ENCODE measurements at regions not wholly inside any gene's neighbourhood (a gene's known extent, or its start where the extent isn't known, plus 50 kb on each side); places are given as distances from the start of the nearest gene placed in this dataset.

DNA sequence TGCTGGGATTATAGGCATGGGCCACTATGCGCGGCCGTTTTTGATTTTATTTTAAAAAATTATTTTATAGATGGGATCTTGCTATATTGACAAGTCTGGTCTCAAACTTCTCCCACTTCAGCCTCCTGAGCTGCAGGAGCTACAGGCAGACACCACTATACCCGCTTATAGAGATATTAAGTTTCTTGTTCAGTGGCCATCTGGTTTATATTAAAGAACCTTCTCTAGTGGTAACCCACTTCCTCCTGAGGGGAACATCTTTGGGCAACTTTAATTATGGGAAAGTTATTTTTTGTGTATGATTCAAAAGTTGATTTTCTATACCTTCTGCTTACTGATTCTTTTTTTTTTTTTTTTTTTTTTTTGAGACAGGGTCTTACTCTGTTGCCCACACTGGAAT lies 172.7 kb downstream of the KLF5 start (continued):
- TF ChIP-seq, protein P1, sequence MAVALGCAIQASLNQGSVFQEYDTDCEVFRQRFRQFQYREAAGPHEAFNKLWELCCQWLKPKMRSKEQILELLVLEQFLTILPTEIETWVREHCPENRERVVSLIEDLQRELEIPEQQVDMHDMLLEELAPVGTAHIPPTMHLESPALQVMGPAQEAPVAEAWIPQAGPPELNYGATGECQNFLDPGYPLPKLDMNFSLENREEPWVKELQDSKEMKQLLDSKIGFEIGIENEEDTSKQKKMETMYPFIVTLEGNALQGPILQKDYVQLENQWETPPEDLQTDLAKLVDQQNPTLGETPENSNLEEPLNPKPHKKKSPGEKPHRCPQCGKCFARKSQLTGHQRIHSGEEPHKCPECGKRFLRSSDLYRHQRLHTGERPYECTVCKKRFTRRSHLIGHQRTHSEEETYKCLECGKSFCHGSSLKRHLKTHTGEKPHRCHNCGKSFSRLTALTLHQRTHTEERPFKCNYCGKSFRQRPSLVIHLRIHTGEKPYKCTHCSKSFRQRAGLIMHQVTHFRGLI (tag by site-specific recombination; IDR thresholded peaks at IDR 0.05): no peak
- no peak for TF ChIP-seq ZNF211 (tag by site-specific recombination; IDR thresholded peaks at IDR 0.05; ENCODE audit: low read depth)
- no peak for TF ChIP-seq ZNF366 (tag by site-specific recombination; conservative IDR thresholded peaks at IDR 0.05)
- TF ChIP-seq, protein P2, sequence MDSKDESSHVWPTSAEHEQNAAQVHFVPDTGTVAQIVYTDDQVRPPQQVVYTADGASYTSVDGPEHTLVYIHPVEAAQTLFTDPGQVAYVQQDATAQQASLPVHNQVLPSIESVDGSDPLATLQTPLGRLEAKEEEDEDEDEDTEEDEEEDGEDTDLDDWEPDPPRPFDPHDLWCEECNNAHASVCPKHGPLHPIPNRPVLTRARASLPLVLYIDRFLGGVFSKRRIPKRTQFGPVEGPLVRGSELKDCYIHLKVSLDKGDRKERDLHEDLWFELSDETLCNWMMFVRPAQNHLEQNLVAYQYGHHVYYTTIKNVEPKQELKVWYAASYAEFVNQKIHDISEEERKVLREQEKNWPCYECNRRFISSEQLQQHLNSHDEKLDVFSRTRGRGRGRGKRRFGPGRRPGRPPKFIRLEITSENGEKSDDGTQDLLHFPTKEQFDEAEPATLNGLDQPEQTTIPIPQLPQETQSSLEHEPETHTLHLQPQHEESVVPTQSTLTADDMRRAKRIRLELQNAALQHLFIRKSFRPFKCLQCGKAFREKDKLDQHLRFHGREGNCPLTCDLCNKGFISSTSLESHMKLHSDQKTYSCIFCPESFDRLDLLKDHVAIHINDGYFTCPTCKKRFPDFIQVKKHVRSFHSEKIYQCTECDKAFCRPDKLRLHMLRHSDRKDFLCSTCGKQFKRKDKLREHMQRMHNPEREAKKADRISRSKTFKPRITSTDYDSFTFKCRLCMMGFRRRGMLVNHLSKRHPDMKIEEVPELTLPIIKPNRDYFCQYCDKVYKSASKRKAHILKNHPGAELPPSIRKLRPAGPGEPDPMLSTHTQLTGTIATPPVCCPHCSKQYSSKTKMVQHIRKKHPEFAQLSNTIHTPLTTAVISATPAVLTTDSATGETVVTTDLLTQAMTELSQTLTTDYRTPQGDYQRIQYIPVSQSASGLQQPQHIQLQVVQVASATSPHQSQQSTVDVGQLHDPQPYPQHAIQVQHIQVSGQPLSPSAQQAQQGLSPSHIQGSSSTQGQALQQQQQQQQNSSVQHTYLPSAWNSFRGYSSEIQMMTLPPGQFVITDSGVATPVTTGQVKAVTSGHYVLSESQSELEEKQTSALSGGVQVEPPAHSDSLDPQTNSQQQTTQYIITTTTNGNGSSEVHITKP (tag by site-specific recombination; IDR thresholded peaks at IDR 0.05): no peak
- TF ChIP-seq ZNF549 (tag by site-specific recombination; IDR thresholded peaks at IDR 0.05): no peak
- no peak for TF ChIP-seq HOXA7 (CRISPR knock-in tag; IDR thresholded peaks at IDR 0.05; ENCODE audit: borderline replicate concordance)
- no peak for TF ChIP-seq ZNF274 (IDR thresholded peaks at IDR 0.05; ENCODE audit: low read length)
- no peak for TF ChIP-seq ZNF274 (tag by site-specific recombination; IDR thresholded peaks at IDR 0.05; ENCODE audit: borderline replicate concordance)
- no peak for TF ChIP-seq ZNF169 (tag by site-specific recombination; IDR thresholded peaks at IDR 0.05)
- no peak for TF ChIP-seq YY2 (tag by site-specific recombination; IDR thresholded peaks at IDR 0.05)
- TF ChIP-seq, protein P3, sequence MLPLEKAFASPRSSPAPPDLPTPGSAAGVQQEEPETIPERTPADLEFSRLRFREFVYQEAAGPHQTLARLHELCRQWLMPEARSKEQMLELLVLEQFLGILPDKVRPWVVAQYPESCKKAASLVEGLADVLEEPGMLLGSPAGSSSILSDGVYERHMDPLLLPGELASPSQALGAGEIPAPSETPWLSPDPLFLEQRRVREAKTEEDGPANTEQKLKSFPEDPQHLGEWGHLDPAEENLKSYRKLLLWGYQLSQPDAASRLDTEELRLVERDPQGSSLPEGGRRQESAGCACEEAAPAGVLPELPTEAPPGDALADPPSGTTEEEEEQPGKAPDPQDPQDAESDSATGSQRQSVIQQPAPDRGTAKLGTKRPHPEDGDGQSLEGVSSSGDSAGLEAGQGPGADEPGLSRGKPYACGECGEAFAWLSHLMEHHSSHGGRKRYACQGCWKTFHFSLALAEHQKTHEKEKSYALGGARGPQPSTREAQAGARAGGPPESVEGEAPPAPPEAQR (tag by site-specific recombination; IDR thresholded peaks at IDR 0.05): no peak
- TF ChIP-seq, protein P4, sequence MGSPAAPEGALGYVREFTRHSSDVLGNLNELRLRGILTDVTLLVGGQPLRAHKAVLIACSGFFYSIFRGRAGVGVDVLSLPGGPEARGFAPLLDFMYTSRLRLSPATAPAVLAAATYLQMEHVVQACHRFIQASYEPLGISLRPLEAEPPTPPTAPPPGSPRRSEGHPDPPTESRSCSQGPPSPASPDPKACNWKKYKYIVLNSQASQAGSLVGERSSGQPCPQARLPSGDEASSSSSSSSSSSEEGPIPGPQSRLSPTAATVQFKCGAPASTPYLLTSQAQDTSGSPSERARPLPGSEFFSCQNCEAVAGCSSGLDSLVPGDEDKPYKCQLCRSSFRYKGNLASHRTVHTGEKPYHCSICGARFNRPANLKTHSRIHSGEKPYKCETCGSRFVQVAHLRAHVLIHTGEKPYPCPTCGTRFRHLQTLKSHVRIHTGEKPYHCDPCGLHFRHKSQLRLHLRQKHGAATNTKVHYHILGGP (tag by site-specific recombination; IDR thresholded peaks at IDR 0.05): no peak
- TF ChIP-seq ZNF391 (tag by site-specific recombination; IDR thresholded peaks at IDR 0.05; ENCODE audit: borderline replicate concordance, low read depth): no peak

DNA sequence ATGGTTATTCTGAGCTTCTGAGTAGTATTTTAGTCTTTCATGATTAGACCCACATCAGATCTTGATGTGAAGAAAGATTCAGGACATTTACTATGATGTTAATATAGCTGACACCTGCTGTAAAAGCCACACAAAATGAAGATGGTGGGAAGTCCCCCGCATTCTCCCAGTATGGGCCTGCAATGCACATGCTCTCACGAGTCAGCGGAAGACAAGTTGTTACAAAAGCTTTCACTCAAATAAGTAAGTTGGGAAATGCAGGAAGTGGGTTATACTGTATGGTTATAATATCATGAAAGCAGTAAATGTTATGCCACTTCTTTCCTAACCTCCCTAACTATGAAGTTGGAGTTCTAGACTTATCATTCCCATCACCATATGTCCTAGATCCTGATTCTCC lies 171.9 kb downstream of the KLF5 start:
- Histone ChIP-seq H3K36me3 (ENCODE audit: control insufficient read depth in 2 of 2, insufficient read depth in 1 of 2, low read length in 2 of 2) (no peaks in the 10 kb centered on the region), H3K9me3 (ENCODE audit: control insufficient read depth, insufficient read depth, low read depth, low read length) (no peaks in the 10 kb centered on the region), H3K4me1 (ENCODE audit: control insufficient read depth, insufficient read depth, low read length) (no peaks in the 10 kb centered on the region), H3K27ac (ENCODE audit: extremely low read depth, low read depth, low read length) (no peak overlapping the region), H3K4me3 (ENCODE audit: low read depth, low read length) (no peak overlapping the region)
- POLR2A ChIA-PET: no interaction called here
- CTCF ChIA-PET: no interaction called here
- TF ChIP-seq, protein P5, sequence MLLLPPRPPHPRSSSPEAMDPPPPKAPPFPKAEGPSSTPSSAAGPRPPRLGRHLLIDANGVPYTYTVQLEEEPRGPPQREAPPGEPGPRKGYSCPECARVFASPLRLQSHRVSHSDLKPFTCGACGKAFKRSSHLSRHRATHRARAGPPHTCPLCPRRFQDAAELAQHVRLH (tag by site-specific recombination; IDR thresholded peaks at IDR 0.05): no peak
- TF ChIP-seq ZNF391 (tag by site-specific recombination; IDR thresholded peaks at IDR 0.05; ENCODE audit: borderline replicate concordance, low read depth): no peak
- TF ChIP-seq, protein P6, sequence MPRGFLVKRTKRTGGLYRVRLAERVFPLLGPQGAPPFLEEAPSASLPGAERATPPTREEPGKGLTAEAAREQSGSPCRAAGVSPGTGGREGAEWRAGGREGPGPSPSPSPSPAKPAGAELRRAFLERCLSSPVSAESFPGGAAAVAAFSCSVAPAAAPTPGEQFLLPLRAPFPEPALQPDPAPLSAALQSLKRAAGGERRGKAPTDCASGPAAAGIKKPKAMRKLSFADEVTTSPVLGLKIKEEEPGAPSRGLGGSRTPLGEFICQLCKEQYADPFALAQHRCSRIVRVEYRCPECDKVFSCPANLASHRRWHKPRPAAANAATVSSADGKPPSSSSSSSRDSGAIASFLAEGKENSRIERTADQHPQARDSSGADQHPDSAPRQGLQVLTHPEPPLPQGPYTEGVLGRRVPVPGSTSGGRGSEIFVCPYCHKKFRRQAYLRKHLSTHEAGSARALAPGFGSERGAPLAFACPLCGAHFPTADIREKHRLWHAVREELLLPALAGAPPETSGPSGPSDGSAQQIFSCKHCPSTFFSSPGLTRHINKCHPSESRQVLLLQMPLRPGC (tag by site-specific recombination; IDR thresholded peaks at IDR 0.05): no peak
- no peak for TF ChIP-seq TCF7L2 (IDR thresholded peaks at IDR 0.05; ENCODE audit: borderline replicate concordance, low read depth, low read length)
- TF ChIP-seq, protein P7, sequence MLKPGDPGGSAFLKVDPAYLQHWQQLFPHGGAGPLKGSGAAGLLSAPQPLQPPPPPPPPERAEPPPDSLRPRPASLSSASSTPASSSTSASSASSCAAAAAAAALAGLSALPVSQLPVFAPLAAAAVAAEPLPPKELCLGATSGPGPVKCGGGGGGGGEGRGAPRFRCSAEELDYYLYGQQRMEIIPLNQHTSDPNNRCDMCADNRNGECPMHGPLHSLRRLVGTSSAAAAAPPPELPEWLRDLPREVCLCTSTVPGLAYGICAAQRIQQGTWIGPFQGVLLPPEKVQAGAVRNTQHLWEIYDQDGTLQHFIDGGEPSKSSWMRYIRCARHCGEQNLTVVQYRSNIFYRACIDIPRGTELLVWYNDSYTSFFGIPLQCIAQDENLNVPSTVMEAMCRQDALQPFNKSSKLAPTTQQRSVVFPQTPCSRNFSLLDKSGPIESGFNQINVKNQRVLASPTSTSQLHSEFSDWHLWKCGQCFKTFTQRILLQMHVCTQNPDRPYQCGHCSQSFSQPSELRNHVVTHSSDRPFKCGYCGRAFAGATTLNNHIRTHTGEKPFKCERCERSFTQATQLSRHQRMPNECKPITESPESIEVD (tag by site-specific recombination; IDR thresholded peaks at IDR 0.05): no peak

Data from HEK293 (cell line).